Esophagus squamous epithelium (tissue), 4 donors: ENCODE measurements at regions not wholly inside any gene's neighbourhood (a gene's known extent, or its start where the extent isn't known, plus 50 kb on each side); places are given as distances from the start of the nearest gene placed in this dataset.

Experiments used
- POLR2A ChIP-seq, 4 donors: fragments of 450-650 bp; IDR thresholded peaks; one replicate each; pipeline ENCODE4 v1.6.1; 2017; ENCODE audit warnings: antibody characterized with exemption in 4 of 4, mild to moderate bottlenecking in 4 of 4, moderate library complexity in 3 of 4
- TF ChIP-seq, protein P1 (sequence below), 6 experiments: fragments of 450-650 bp in 4 of 6; fragments of 200-600 bp in 2 of 6; sonication (generic) in 2 of 6; IDR thresholded peaks; one replicate each; pipeline ENCODE4 v1.5.1; 2016 to 2019; ENCODE audit warnings: antibody characterized with exemption in 6 of 6, mild to moderate bottlenecking in 4 of 6, moderate library complexity in 4 of 6

DNA sequence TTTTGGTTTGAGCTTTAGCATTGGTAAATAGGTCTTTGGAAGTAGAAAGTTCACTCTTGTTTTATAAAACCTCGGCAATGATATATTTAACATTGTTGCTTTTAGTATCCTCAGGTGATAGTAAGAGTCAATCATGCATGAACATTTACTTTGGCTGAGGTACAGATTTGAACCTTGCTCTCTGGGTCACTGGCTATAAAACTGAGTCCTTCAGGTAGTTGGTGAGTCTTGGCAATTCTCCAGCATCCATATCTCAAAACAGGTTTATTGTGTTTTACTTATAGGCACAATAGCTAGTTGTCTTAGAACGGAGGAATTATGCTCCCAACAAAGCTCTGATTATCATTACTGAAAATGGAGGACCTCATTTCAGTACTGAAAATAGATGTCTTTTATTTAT, 75.1 kb downstream of the MAT2B start:
- TF ChIP-seq, protein P1, sequence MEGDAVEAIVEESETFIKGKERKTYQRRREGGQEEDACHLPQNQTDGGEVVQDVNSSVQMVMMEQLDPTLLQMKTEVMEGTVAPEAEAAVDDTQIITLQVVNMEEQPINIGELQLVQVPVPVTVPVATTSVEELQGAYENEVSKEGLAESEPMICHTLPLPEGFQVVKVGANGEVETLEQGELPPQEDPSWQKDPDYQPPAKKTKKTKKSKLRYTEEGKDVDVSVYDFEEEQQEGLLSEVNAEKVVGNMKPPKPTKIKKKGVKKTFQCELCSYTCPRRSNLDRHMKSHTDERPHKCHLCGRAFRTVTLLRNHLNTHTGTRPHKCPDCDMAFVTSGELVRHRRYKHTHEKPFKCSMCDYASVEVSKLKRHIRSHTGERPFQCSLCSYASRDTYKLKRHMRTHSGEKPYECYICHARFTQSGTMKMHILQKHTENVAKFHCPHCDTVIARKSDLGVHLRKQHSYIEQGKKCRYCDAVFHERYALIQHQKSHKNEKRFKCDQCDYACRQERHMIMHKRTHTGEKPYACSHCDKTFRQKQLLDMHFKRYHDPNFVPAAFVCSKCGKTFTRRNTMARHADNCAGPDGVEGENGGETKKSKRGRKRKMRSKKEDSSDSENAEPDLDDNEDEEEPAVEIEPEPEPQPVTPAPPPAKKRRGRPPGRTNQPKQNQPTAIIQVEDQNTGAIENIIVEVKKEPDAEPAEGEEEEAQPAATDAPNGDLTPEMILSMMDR (IDR thresholded peaks at IDR 0.05): no peak
- no peak for TF ChIP-seq POLR2A (IDR thresholded peaks at IDR 0.05)
